Endodermal cell (in vitro differentiated cells): ENCODE measurements at regions not wholly inside any gene's neighbourhood (a gene's known extent, or its start where the extent isn't known, plus 50 kb on each side); places are given as distances from the start of the nearest gene placed in this dataset.

Source experiments
- DNase-seq: peaks from one replicate; pipeline ENCODE4 v3.0.0-alpha.2; 2017
- H3K27ac ChIP-seq: 2 replicates; pipeline ENCODE4 v1.5.1; 2013; ENCODE audit warnings: mild to moderate bottlenecking, low read depth, low read length, moderate library complexity
- H3K27me3 ChIP-seq: 2 replicates; pipeline ENCODE4 v1.6.1; 2013; ENCODE audit warnings: mild to moderate bottlenecking, low read length, moderate library complexity; ENCODE audit not compliant: insufficient read depth, control insufficient read depth, poor library complexity, severe bottlenecking
- H3K36me3 ChIP-seq: 2 replicates; pipeline ENCODE4 v1.7.0; 2013; ENCODE audit warnings: mild to moderate bottlenecking, low read length, moderate library complexity; ENCODE audit not compliant: control insufficient read depth, insufficient read depth
- H3K4me1 ChIP-seq: one replicate; pipeline ENCODE4 v1.7.0; 2013; ENCODE audit warnings: low read length; ENCODE audit not compliant: control insufficient read depth, insufficient read depth
- H3K4me3 ChIP-seq: 2 replicates; pipeline ENCODE4 v1.5.1; 2013; ENCODE audit warnings: mild to moderate bottlenecking, low read length, moderate library complexity
- H3K9ac ChIP-seq: 2 replicates; pipeline ENCODE4 v1.6.1; 2013; ENCODE audit warnings: mild to moderate bottlenecking, low read length, moderate library complexity; ENCODE audit not compliant: poor library complexity, severe bottlenecking; ENCODE audit errors: extremely low read depth
- H3K9me3 ChIP-seq: 2 replicates; pipeline ENCODE4 v1.6.1; 2013; ENCODE audit warnings: mild to moderate bottlenecking, low read length, moderate library complexity; ENCODE audit not compliant: control insufficient read depth
- H3K27ac Mint-ChIP-seq: 2 replicates; pipeline ENCODE4 v1.8.0; 2020; ENCODE audit warnings: mixed read lengths
- H3K27me3 Mint-ChIP-seq: 2 replicates; pipeline ENCODE4 v1.8.0; 2021; ENCODE audit warnings: mild to moderate bottlenecking, mixed read lengths; ENCODE audit not compliant: insufficient read depth
- H3K36me3 Mint-ChIP-seq: 2 replicates; pipeline ENCODE4 v1.8.0; 2020; ENCODE audit warnings: low read depth, mixed read lengths
- H3K4me1 Mint-ChIP-seq: 2 replicates; pipeline ENCODE4 v1.8.0; 2020; ENCODE audit warnings: mixed read lengths
- H3K4me3 Mint-ChIP-seq: 2 replicates; pipeline ENCODE4 v1.8.0; 2020; ENCODE audit warnings: mild to moderate bottlenecking, moderate library complexity, mixed read lengths
- H3K9me3 Mint-ChIP-seq: 2 replicates; pipeline ENCODE4 v1.8.0; 2020; ENCODE audit warnings: mild to moderate bottlenecking, mixed read lengths
- CTCF ChIP-seq: fragments of 200-600 bp; sonication (generic); conservative IDR thresholded peaks from 2 replicates; pipeline ENCODE4 v1.5.0; 2021; ENCODE audit warnings: antibody characterized with exemption, mild to moderate bottlenecking
- WGBS, 2 experiments: methylation state at CpG; one replicate each; pipeline versions ENCODE4 v1.1.5 to v1.1.7; 2013; ENCODE audit warnings: missing lambda C conversion rate in 2 of 2, mixed read lengths in 1 of 2; ENCODE audit not compliant: insufficient coverage in 1 of 2, insufficient read length in 1 of 2; 5-methylcytosine and 5-hydroxymethylcytosine counted together

- Histone ChIP-seq H3K4me3 (no peak overlapping the region), H3K9me3 (no peaks in the 10 kb centered on the region), H3K27ac (no peak overlapping the region), H3K27me3 (peaks cover 11% of the 10 kb centered on the region), H3K4me1 (no peaks in the 10 kb centered on the region), H3K9ac (no peak overlapping the region), H3K36me3 (no peaks in the 10 kb centered on the region)
- no peak for TF ChIP-seq CTCF
- DNase-seq, result no peak
- no peaks in the 10 kb centered on the region for H3K4me1 Mint-ChIP-seq
- H3K9me3 Mint-ChIP-seq, result no peaks in the 10 kb centered on the region
- H3K4me3 Mint-ChIP-seq, result no peak overlapping the region
- no peak overlapping the region for H3K27ac Mint-ChIP-seq
- H3K27me3 Mint-ChIP-seq, result peaks cover 26% of the 10 kb centered on the region
- no peaks in the 10 kb centered on the region for H3K36me3 Mint-ChIP-seq
Observed at GRCh38 chr12:102681747-102682146, 201.4 kb upstream of the IGF1 start.

DNA sequence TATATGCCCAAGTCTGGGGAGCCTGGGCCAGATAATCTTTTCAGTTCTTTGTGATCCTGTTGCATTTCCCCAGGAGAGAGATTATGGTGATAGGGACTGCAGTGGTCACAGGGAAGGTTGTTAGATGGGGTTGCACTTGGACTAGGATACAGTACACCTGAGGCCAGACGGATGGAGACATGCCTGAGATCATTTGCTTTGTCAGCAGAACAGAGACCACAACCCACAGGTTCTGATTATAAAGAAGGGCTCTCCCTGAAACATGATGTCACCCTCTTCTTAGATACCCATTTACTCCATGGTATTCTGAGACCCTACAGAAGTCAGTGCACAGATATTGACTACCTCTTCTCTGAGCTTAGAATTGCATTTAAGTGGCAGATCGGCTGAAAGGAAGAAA, 200.9 kb upstream of the IGF1 start:
- no peak for TF ChIP-seq CTCF
- 92 to 100% methylated on average over 2 of the region's 2 CpGs for WGBS, 2 experiments
- no peak overlapping the region for H3K27ac ChIP-seq
- H3K4me1 ChIP-seq, result no peaks in the 10 kb centered on the region
- no peak overlapping the region for H3K9ac ChIP-seq
- Mint-ChIP-seq H3K4me3 (no peak overlapping the region), H3K4me1 (no peaks in the 10 kb centered on the region), H3K9me3 (no peaks in the 10 kb centered on the region), H3K36me3 (no peaks in the 10 kb centered on the region), H3K27ac (no peak overlapping the region), H3K27me3 (peaks cover 26% of the 10 kb centered on the region)
- peaks cover 11% of the 10 kb centered on the region for H3K27me3 ChIP-seq
- no peaks in the 10 kb centered on the region for H3K9me3 ChIP-seq
- no peaks in the 10 kb centered on the region for H3K36me3 ChIP-seq
- DNase-seq, result no peak
- no peak overlapping the region for H3K4me3 ChIP-seq

DNA sequence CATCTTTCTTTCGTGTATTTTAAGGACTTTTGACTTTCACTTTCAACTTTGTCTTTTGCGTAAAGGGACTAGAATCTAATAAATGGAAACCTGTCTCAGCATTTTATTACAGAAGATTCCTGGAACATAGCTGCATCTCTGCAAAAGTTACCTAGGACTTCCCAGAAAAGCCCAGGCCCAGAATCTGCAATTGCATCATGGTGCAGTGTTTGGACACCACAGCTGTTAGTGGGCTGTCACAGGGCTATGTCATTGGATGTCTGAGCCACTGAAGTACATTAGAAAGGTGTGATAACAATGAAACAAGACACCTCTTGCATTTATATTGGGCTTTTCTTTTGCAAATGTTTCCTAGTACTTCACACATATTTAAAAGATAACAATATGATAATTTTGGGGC, 199.9 kb upstream of the IGF1 start:
- no peaks in the 10 kb centered on the region for H3K9me3 Mint-ChIP-seq
- H3K4me1 Mint-ChIP-seq, result no peaks in the 10 kb centered on the region
- Histone ChIP-seq H3K36me3 (no peaks in the 10 kb centered on the region), H3K9ac (no peak overlapping the region), H3K27ac (no peak overlapping the region), H3K27me3 (peaks cover 11% of the 10 kb centered on the region), H3K9me3 (no peaks in the 10 kb centered on the region), H3K4me3 (no peak overlapping the region), H3K4me1 (no peaks in the 10 kb centered on the region)
- H3K4me3 Mint-ChIP-seq, result no peak overlapping the region
- no peak for TF ChIP-seq CTCF
- 94 to 100% methylated on average over 2 of the region's 2 CpGs for whole genome bisulfite sequencing, 2 experiments
- DNase-seq, result peak; percentile 67
- H3K27me3 Mint-ChIP-seq, result peaks cover 26% of the 10 kb centered on the region
- H3K27ac Mint-ChIP-seq, result no peak overlapping the region
- no peaks in the 10 kb centered on the region for H3K36me3 Mint-ChIP-seq
